Ecto neural progenitor cell (in vitro differentiated cells): ENCODE measurements at regions not wholly inside any gene's neighbourhood (a gene's known extent, or its start where the extent isn't known, plus 50 kb on each side); places are given as distances from the start of the nearest gene placed in this dataset.
"Not testable (repeated sequence)": the region's sequence is repeated elsewhere in the genome, so short reads cannot be mapped to it uniquely, and the experiment has no call there.

Experiments used
- DNase-seq: peaks from one replicate; pipeline ENCODE4 v3.0.0-alpha.2; 2018; ENCODE audit warnings: low spot score

DNA sequence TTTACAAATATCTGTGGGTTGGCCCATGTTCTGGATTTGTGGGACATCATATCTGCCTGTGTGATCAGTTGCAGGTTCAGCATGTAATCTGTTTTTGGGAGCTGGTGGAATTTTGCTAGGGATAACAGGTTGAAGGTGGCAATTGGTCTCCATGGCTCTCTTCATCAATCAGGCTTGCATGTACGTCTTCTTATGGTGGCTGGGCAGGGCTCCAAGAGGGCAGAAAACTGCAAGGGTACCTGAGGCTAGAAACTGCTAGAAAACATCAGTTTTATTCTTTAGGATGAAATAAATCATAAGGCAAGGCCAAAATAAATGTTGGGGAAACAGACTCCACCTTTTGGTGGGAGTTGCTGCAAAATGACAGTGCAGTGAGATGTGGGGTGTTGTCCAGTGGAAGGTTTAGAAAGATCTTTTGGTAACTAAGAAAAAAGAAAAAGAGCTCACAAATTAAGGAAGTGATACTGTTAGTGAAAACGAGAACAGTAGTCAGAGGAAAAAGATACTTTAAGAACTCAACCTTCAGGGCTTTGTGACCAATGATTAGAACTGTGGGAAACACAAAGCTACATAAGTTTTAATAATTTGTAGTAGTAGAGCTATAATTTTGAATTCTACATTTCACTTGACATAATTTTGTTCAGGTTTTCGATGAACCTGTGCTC, 300.7 kb upstream of the IZUMO3 start:
- no peak for DNase-seq

DNA sequence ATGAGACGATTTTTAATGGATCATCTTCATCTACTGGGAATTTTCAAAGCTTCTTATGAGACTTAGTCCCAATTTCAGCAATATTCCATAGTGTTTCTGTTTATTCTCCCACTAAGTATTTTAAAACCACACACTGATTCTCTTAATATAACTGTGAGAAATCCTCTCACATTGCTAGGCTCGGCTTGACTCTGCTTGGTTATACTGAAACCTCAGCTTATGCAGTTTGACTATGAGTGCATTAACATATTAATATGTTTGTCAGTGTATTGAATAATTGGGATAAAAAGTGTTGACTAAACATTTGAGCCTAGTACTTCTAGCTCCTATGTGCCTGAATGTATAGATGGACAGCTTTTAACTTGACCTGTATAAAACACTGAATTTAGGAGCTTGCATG, 298.5 kb upstream of the IZUMO3 start:
- DNase-seq, result no peak

DNA sequence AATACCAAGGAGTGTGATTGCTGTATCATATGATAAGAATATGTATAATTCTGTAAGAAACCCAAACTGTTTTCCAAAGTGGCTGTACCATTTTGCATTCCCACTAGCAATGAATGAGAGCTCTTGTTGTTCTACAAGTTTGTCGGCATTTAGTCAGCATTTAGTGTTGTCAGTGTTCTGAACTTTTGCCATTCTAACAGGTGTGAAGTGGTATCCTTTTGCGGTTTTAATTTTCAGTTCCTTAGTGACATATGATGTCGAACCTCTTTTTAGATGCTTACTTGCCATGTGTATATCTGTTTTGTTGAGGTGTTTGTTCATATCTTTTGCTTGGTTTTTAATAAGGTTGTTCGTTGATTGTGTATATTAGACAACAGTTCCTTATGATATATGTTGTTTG, 296.3 kb upstream of the IZUMO3 start:
- no peak for DNase-seq

DNA sequence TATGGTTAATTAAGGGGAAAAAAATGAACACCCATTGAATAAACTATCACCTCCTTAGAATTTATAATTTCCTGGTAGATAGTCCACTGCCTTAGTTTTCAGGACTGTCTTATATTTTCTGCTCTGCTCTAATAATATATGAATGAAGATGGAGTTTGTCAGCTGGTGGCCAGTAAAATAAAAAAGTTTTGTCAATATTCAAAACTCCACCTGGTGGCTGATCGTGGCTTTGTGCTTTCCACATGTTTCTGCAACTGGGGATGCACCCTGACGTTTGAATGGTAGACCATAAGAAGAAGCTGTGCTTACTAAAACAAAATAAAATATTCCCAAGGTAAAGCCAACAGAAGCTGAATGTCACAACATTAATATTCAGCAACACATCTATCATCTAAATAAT, 286.6 kb upstream of the IZUMO3 start:
- DNase-seq, result no peak

DNA sequence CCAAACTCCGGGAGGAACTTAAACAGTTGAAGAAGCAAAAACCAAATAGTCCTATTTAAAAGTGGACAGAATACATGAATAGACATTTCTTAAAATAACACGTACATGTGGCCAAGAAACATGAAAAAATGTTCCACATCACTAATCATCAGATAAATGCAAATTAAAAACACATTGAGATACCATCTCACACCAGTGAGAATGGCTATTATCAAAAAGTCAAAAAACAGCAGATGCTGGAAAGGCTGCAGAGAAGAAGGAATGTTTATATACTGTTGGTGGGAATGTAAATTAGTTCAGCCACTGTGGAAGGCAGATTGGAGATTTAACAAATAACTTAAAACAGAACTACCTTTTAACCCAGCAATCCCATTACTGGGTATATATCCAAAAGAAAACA, 283.0 kb upstream of the IZUMO3 start:
- no peak for DNase-seq

DNA sequence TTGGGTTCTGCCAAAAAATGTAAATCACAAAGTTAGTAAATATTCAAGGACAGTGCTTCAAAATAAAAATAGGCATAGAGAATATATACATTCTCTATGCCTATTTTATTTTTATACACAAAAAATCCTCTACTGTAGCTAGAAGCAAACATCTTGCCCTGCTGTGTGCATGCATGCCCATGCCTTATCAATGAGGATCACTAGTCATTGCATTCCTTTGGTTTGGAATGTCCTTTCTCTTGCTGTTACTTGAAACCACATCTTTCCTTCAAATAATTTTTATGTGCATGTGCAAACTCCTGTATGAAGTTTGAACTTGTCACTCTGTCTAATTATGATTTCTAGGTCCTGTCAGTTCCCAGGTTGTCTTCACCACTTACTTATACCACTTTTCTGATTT, 278.9 kb upstream of the IZUMO3 start:
- no peak for DNase-seq

DNA sequence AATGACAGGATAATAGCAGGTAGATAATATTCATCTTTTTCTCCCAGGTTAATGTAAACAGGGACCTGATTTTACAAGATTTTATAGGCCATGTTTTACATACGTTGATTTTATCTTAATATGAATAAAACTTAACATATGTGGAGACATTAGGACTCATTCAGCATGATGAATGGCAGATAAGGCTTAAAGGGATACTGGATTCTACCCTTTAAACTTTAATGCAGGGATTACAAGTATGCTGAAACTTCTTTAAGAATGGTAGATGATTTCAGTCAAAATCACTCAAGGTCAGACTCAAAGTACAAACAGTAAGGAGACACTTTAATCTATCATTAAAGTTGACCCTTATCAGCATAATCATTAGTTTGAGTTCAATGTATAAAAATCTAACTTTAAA, 274.5 kb upstream of the IZUMO3 start:
- DNase-seq, result no peak

DNA sequence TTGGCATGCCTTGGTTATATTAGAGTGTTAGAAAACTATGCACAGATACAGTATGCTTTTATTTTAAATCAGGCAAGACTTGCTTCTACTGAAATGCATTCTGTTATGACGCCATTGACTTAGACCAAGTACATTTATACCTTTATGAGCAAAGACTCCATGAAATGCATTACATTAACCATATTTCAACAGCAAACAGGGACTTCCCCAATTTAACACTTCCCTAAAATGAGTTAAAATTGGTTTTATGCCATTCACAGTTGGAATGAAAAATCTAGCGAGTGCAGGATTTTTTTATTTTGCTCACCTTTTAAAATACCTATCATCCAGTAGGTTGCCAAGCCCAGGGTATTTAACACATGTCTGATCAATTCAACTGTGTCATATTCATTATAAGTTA, 272.1 kb upstream of the IZUMO3 start:
- DNase-seq, result no peak

DNA sequence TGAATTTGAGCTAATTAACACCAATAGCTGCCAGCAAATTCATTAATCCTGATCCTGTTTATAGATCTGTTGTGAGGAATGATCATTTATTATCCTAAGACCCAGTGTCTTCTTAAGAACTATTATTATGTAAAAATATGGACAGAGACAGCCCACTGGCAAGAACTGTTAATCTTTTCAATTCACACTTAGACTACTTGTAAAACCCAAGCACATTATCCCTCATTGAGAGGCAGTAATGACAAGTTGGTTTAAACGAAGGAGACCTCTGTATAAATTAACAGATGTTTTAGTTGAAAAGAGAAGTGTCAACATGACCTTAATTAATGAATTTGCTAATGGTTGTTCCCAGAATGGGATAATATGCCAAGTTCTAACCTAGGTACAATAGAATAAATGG, 270.3 kb upstream of the IZUMO3 start:
- no peak for DNase-seq

DNA sequence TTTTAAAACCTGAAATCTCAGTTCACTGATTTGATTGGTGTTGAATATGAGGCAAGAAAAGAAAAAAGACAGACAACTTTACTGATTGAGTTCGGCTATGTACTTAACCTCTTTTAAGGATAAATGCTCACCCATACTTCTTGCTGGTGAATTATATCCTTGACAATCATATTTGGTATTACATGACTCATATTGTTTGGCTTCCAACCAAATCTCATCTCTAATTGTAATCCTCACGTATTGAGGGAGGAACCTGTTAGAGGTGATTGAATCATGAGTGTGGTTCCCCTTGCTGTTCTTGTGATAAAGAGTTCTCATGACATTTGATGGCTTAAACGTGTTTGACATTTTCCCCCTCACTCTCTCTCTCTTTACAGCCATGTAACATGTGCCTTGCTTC, 255.6 kb upstream of the IZUMO3 start:
- DNase-seq, result no peak

DNA sequence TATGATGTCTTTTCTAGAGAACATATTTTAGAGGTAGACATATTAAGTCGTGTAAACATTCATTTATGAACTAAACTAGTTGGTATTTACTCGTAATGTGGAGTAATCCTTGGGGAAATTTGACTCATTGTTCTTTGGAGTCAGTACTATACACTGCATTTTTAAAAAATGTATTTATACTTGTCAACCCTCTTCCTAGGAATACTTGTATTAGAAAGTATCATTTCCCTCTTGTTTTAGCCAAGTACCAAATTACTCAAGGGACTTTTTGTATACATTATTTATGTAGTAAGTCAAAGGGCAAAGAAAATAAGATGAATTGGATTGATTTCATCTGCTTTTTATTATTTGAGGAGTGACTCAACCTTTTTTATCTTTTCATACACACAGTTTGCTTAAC, 248.1 kb upstream of the IZUMO3 start:
- DNase-seq, result no peak

DNA sequence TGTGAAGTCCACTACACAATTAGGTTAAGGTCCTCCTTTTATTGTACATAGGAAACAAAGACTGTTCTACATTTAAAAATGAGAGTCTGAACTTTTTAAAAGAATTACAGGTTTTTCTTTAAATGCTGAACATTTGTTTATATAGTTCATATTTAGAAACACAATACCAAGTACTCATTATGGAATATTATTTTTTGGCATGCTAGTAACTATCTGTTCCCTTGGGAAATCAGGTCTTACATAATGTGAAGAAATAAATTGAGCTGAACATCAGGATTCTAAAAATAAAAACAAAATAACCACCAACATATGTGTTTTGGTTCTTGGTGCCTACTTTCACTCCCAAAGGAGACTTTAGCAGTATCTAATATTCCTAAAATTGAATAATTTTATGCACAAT, 230.5 kb upstream of the IZUMO3 start:
- no peak for DNase-seq

DNA sequence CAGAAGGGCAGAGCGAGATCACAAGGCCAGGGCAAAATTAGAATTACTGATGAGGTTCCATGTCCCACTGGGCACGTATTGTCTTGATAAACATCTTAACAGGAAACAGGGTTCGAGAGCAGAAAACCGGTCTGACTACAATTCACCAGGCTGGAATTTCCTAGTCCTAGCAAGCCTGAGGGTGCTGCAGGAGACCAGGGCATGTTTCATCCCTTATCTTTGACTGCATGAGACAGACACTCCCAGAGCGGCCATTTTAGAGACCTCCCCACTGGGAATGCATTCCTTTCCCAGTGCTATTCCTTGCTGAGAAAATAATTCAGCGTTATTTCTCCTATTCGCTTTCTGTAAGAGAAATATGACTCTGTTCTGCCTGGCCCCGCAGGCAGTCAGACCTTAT, 228.5 kb upstream of the IZUMO3 start:
- DNase-seq, result not testable (repeated sequence)

DNA sequence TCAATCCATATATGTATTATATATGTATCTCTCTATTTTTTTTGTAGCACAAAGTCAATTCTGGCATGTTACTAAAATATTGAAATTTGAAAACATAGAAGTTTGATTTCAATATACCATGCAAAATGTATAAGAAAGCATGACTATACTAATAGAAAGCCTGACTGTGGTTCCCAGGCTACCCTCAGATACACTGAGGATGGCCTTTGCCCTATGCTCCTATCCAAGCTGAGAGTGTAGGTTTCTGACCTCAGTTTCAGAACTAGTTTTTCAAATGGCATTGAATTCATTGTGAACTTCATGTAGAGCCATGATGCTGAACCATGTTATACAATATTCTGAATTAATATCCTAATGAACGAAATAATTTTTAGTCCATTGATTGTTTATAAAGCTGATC, 220.4 kb upstream of the IZUMO3 start:
- DNase-seq, result no peak

DNA sequence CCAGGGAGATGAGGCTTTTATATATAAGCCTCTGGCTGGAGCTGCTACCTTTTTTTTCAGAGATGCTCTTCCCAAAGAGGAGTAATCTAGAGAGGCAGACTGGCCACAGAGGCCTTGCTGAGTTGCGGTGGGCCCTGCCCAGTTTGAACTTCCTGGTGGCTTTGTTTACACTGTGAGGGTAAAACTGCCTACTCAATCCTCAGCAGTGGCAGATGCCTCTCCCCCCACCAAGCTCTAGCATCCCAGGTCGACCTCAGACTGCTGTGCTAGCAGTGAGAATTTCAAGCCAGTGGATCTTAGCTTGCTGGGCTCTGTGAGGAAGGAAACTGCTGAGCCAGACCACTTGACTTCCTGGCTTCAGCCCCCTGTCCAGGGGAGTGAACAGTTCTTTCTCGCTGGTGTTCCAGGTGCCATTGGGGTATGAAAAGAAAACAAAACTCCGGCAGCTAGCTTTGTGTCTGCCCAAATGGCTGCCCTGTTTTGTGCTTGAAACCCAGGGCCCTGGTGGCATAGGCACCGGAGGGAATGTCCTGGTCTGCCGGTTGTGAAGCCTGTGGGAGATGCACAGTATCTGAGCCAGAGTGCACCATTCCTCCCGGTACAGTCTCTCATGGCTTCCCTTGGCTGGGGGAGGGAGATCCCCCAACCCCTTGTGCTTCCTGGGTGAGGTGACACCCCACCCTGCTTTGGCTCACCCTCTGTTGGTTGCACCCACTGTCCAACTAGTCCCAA, 219.5 kb upstream of the IZUMO3 start:
- no peak for DNase-seq

DNA sequence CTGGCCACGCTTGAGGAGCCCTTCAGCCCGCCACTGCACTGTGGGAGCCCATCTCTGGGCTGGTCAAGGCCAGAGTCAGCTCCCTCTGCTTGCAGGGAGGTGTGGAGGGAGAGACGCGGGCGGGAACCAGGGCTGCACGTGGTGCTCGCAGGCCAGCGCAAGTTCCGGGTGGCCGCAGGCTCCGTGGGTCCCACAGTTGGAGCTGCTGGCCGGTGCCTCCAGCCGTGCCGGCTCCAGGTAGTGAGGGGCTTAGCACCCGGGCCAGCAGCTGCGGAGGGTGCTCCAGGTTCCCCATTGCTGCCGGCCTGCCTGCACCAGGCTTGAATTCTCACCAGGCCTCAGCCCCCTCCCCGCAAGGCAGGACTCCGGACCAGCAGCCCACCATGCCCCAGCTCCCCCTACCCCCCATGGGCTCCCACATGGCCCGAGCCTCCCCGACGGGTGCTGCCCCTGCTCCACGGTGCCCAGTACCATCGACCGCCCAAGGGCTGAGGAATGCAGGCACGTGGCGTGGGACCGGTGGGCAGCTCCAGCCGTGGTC, 192.8 kb upstream of the IZUMO3 start:
- DNase-seq, result no peak

DNA sequence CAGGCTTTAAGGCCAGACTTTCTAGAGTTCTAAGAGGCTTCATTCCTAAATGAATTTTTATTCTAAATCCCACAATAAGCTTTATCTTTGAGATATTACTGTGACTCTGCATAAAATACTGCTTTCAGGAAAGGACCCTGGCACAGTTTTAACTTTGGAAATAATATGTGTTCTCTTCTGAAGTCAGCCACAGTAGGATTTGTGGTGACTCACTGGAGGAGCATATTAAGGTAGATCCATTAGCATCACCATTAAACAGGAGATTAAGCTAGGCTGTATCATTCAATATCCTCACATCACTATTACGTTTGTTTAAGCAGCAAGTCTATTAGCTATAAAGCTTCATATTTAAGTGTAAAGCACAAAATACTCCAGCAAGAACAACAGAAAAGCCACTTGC, 186.1 kb upstream of the IZUMO3 start:
- no peak for DNase-seq

DNA sequence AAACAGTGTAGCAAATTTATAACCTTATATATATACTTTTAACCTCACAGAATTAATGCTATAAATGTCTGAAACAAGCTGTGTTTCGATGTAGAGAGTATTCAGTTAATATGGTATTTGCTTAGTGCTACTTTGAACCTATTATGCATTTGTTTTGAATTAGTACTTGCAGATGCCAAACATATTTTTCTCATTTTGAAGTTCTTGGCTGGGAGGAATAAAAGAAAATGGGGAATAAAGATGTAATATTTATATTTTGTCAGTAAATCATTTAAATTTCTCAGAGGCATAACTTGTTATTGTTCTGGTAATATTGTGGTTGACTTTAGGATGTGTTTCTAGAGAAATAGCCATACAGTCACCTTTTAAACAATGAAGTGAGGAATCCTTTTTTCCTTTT, 175.9 kb upstream of the IZUMO3 start:
- DNase-seq, result no peak

DNA sequence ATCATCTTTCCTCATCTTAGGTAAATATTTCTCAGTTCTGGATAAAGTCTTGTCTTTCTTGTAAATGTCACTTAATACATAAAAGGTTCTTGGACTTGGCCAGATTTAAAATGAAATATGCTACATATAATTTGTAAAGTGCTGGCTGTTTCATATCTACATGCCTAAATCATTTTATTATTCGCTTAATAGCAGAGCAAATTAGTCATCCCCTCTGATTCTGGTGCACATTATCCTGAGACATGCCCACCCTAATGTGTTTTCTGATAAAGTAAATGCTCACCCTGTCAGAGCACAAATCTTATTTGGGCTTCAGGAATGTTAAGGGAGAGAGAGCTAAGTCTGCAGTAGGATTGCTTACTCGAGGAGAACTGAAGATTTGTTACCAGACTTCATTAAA, 166.5 kb upstream of the IZUMO3 start:
- no peak for DNase-seq

DNA sequence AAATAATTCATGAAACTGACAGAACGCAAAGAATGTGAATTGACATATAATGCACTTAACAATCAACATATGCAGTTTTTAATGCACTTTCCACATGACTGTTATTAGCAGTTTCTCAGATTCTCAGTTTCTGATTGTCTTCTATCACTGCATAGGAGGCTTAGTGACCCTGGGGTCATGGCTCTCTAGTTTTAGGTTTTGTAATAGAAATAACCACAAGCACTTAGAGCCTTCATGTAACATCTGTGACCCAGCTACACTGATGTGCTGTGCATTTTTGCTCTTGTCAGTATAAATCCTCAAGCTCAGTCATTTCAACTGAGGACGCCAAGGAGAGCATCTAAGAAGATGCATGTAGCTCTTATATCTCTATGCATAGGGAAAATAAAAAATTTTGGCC, 163.1 kb upstream of the IZUMO3 start:
- no peak for DNase-seq

DNA sequence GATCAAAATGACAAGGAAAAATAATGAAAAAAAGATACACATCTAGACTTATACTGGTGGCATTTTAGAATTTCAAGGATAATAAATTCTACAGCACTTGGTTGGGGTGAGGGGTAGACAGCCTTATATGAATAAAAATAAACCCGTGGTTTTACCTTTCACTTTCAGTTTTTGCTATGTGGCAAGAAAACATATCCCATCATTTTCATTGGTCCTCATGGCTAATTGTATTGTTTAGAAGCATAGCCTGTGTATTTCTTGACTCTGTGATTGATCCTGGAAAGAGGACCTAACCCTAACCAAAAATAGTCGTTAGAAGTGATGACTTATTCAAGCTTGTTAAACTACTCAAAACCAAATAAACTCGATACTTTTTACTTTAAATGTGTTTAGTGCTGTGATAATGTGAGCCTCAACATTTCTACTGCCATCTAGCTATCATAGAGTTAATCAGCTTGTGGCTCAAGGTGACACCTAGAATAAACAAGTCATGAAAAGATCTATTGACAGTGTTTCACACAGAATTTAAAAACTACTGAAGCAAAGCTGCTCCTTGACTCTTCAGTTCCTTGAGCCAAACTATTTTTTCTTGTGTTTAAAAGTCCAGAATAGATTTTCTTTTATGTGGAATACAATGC, 153.3 kb upstream of the IZUMO3 start:
- no peak for DNase-seq

DNA sequence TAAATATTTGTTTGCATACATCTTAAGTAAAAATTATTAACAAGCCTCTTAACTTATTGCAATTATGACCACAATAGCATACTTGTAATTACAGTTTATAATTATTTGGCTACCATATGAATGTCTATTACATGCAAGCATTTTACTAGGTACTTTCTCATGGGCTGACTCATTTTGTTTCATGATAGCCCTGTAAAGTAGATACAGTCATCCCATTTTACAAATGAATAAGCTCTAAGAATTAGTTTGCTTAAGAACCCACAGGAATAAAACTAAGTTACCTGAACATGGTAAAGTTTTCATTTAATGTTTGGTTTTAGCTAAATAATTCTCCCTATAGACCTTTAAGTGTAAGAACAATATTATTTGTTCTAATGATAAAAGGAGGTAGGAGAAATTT, 126.6 kb upstream of the IZUMO3 start:
- DNase-seq, result no peak

DNA sequence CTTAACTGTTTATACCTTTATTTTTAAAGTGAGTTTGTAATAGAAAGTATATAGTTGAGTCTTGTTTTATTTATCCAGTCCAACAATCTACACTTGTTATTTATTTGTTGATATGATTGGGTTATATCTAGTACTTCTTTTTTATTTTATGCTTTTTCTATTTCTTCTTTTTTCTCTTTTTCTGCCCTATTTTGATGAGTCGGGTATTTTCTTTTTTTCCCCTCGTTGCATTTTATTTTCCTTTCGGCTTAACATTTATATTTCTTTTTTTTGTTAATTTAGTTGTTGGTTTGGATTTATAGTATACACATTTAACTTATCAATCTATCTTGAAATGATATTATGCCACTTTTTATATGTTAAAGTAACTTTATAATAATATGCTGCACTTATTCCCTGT, 111.7 kb upstream of the IZUMO3 start:
- no peak for DNase-seq
